NCI-H128 (cell line): ENCODE measurements at regions not wholly inside any gene's neighbourhood (a gene's known extent, or its start where the extent isn't known, plus 50 kb on each side); places are given as distances from the start of the nearest gene placed in this dataset.
"Not testable (repeated sequence)": the region's sequence is repeated elsewhere in the genome, so short reads cannot be mapped to it uniquely, and the experiment has no call there.

Experiments
- DNase-seq: peaks from one replicate; lab custom pipeline; 2025; ENCODE audit not compliant: unreplicated experiment; lab: John Stamatoyannopoulos, UW

DNA sequence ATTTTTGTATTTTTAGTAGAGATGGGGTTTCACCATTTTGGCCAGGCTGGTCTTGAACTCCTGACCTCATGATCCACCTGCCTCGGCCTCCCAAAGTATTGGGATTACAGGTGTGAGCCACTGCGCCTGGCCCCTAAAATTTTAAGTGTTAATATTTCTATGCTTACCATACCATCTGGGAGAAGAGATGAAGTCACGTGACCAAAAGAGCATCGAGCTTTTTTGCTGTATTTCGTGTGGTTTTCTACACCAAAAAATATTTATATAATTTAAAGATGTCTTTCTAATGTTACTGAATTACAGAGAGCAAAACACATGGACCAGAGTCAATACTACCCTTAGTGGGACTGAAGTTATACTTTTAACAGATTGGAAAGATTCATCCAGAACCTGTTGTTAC lies 400.9 kb downstream of the SOCS6 start:
- not testable (repeated sequence) for DNase-seq

DNA sequence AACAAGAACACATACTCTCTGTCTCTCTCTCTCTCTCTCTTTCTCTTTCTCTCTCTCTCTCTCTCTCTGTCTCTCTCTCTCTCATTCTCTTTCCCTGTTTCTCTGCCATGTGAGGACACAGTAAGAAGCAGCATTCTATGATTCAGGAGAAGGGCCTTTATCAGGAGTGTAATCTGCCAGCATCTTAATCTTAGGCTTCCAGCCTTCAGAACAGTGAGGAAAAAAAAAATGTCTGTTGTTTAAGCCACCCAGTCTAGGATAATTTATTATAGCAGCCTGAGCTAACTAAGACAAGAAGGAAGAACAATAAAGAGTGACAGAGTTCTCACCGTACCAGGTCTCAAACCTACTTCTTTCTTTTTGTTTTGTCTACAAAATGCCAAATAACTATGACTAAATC lies 399.4 kb downstream of the SOCS6 start:
- no peak for DNase-seq

DNA sequence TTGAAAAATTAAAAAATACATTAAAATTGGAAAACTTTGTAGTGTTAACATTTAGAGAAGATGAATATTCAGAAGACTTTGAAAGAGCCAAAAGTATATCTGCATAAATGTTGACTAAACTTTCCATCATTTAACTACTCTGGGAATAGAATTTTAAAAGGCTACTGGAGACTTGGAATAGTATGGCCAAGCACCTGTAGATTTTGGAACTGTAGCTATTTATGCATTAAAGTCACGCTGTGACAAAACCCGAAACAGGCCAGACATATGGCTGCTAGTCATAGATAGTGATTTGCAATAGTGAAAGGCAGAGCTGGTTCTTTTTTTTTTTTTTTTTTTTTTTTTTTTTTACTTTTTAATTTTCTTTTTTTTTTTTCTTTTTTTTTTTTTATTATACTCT lies 396.0 kb downstream of the SOCS6 start:
- no peak for DNase-seq

DNA sequence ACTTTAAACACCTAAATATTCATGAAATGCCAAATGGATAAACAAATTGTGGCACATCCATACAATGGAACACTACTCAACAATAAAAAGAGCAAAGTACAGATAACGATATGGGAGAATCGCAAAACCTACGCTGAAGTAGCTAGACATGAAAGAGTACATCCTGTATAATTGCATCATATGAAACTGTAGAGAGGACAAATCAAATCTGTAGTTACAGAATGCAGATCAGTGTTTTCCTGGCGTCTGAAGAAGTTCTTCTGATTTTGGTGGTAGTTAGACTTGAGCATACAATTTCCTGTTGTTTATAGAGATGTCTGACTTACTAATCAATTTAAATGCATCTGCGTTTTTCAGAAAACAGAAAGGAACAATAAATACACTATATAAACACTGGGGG lies 394.4 kb downstream of the SOCS6 start:
- DNase-seq = no peak

DNA sequence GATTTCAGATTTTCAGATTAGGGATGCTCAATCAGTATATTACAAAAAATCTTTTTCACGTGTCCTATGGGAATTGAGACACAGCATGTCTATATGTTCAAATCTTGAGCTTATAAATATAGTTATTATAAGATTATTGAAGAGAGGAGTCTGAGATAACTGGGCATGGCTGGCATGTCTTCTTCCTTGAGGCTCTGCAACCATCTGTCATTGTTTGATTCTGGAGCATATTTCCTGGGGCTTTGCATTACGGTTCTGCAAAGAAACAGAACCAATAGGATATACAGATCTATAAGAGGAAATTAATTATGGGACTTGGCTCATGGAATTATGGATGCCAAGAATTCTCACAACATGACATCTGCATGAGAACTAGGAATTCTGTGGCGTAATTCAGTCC lies 386.1 kb downstream of the SOCS6 start:
- no peak for DNase-seq

DNA sequence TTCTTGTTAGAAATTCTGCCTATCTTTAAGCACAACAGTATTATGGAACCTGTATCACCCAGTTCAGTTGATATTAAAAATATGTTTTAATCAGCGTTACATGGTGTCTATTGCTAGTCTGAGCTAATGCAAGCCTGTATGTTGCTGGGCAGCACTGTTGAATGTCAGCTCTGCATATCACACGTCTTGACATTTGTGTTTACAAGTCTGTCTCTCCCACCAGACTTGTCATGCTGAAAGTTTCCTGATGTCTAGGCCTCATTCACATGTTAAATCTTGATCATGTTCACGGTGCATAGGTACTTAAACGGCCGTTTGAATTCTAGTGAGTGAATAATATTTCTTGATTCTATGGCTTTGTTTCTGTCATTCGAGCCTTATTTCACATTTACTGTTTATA lies 385.0 kb downstream of the SOCS6 start:
- DNase-seq = no peak

DNA sequence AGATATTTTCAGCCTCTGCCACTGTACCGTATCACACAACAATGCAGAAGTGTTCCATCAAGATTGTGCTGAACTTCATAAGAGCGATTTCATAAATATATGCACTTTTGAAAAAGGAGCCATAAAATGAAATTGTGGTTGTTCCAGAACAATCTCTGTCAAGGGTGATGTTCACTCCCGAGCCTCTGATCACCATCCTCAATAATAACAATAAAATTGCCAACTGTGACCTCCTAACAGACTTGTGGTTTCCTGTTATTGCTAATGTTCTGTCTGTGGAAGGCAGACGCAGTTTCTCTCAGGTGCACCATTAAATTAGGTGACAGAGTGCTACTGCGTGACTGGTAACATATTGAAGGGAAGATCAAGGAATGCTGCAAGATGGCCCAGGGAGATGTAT lies 383.7 kb downstream of the SOCS6 start:
- DNase-seq = no peak

DNA sequence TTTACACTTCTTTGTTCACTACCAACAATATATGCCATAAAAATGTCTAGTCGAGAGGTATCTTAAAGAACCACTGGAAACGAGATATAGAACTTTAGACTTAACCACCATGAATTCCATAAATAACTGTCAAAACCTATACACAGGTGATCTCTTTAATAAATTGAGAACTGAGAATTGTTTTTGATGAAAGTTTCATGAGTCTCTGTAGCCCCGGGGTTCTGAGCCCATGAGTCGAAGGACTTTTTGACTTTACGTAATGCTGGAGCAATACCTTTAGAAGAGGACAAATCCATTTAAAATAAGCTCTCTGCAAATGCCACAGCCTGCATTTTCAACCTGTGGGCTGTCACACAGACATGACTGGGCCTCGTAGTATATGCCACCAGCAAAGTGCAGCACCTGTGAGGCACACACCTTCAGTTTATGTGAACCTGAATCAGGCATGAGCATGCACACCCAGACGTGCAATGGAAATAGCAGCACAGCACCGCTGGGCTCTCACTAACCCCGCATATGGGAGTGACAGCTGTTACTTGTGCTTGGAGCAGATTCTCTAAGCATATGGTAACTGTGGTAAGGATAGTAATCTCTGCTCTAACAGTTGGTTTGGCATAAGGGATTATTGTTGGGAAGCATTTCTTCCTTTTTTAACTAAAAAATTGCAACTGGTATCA lies 383.2 kb downstream of the SOCS6 start:
- DNase-seq = no peak

DNA sequence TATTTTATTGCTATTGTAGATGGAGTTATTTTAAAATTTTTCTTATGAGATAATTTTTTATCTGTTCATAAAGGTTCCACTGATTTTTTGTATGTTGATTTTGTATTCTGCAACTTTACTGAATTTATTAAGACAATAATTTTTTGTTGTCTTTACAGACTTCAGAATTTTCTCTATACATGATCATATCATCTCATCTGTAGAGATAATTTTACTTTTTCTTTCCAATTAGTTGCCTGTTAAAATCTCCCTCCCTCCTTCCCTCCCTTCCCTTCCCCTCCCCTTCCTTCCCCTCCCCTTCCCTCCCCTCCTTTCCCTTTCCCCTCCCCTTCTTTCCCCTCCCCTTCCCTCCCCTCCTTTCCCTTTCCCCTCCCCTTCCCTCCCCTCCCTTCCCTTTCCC lies 378.1 kb downstream of the SOCS6 start:
- no peak for DNase-seq

DNA sequence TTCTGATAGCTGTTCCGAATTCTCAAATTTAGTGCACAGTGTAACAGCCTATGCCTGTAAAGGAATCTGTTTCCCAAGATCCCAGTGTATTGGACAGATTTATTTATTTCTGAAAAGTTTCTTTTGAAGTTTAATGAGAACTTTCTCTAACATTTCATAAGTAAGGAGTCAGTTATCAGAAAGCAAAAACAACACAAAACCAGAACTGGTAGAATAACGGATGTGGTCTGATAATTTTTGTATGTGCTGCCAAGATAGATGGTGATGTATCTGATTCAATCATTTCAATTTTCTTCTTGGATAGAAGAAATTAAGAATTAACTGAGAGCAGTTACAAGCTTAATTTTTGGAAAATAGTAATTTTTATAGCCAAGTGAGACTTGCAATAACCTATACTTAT lies 374.3 kb downstream of the SOCS6 start:
- DNase-seq = no peak

DNA sequence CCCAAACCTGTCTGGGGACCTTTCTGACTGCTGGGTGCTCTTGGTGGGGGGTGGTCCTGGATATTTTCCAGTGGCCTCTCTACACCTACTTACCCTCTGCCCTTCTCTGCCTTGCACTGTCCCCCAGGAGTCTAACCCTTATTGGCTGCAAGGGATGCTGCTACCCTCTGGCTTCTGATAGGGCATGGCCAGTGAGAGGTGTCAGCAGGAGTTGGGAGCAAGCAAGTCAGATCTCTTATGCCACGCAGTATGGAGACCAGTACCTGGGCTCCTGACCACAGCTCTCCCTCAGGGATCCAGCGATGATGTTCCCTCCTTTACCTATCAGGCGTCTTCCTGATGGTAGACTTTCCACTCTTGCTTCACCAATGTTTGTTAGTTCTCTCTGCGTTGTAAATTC lies 373.7 kb downstream of the SOCS6 start:
- DNase-seq = no peak

DNA sequence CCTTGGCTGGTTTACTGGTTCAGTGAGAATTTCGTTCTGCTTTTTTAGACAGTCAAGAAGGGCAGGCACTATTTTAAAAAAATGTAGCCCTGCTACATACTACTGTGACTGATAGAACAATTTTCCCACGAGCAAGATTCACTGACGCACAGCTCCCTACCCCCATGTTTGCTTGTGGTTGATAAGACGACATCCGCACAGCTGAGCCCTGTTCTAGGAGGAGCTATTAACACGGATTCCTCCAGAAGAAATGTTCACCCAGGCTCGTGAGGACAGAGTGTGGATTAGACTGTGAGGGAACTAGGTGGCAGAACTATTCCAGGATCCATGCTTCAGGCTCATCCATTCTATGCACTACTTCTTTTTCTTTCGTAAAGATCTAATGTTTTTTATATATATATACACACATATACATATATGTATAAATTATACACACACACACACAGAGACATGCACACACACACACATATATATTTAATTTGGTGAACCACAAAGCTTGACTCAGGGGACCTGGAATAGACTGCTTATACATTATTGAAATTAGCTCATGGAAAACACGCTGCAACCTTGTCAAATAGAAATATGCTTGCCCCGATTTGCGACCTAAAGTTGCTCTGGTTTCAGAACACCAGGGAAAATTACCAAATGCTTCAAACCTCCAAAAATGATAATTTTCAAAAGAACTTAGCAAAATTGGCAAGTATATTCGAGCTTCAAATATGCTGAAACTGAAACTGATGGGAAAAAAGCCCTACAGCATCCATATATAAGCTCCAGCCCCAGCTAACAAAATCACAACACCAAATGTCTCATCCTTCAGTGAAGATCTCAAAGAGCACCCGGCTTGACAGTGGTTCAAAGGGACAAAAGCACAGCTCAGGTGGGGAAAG lies 370.4 kb downstream of the SOCS6 start:
- DNase-seq = no peak

DNA sequence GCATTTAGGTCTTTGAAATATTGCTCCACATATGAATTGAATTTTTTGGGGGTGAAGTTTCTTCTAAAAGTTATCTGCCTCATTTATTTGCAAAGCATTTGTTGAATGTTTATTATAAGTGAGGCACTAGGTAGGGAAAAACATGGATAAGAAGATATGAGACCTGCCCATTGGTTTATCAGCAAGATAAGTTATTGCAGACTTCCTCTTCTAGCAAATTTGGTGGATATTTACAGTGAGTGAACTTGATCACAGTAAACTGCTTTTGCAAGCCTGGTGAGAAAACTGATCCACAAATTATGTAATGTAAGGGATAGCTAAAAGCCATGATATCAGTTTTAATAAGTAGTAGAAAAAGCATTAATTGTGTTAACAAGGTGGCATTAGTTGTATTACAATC lies 364.8 kb downstream of the SOCS6 start:
- DNase-seq = no peak

DNA sequence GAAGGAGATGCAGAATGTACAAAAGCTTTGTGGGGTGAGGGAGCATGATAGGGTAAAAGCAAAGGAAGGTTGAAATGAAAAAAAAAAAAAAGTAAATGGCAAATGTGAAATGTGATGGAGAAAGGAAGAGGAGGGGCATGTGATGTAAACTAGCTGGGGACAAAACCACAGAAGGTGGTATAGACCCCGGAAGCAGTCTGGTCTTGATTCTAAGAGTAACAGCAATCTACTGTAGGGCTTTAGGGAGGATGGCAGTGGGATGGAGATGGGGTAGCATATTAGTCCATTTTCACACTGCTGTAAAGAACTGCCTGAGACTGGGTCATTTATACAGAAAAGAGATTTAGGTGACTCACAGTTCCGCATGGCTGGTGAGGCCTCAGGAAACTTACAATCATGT lies 362.0 kb downstream of the SOCS6 start:
- DNase-seq = no peak

DNA sequence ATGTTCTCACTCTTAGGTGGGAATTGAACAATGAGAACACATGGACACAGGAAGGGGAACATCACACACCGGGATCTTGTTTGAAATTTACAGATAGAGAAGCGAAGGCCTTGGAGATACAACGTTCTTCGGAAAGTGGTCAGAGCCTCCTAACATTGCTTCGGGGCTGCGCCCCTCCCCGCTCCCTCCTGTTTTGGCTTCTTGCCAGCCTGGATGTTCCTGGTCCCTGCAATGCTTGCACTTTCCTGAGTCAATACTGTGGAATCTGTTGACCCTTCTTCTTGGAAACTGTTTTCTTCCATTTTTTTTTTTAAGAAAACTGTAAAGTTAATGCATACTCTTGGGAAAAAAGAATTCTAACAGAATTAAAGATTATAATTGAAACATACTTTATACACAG lies 360.8 kb downstream of the SOCS6 start:
- no peak for DNase-seq

DNA sequence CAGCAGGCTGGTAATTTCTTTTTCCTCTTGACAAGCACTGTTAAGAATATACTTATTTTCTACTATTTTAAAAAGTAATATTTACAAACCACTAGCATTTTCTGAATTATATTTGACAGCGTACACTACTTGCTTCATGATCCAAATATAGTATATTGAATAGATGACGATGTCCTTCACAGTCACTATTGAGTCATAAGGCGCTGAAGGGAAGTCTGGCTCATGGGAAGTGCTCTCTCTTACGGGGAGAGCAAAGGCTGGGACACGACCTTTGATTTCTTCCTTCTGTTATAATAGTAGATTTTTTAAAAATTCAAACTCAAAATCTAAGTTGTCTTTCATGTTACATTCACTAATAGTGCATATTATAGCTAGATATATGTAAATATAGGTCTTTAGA lies 357.1 kb downstream of the SOCS6 start:
- DNase-seq = no peak

DNA sequence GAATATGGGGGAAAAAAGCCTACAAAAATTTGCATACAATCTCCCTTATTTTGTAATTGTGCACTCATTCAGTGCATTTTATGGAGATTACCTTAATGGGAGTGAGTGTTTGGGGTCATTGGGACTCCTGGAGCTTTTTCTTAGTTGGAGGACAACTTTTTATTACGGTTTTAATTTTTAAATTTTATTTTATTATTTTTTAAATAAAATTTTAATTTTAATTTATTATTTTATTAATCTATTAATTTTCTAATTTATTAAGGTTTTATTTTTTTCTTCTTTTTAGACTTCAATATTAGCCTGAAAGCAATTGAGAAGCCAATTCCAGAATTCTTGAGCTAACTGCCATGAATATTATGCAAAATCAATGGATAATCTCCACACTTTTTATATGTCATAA lies 355.0 kb downstream of the SOCS6 start:
- DNase-seq = no peak

DNA sequence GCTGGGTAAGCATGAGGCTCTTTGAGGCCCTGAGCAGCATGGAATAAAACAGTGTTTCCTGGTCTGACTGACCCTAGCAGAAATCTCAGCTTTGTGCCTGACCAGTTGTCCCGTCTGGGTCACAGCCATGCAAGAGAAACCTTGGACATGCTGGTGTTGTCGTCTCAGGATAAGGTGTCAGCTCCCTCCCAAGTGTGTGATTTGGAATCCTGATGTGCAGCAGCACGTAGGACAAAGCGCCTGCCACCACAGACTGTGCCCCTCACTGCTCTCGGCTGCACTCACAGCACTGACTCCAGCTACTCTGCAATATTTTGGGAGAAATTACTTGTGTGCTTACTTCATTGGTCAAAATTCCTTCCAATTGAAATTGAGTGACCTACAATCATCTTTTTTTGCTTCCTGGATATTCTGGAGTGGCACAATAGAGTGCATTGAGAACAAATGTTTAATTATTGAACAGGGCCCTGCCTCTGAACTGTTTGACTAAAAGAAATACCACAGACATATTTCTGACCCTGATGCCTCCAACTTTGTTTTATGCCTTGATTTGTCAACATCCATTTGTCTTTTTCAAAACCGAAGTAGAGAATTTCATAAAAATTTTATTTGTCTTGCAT lies 352.4 kb downstream of the SOCS6 start:
- DNase-seq = no peak

DNA sequence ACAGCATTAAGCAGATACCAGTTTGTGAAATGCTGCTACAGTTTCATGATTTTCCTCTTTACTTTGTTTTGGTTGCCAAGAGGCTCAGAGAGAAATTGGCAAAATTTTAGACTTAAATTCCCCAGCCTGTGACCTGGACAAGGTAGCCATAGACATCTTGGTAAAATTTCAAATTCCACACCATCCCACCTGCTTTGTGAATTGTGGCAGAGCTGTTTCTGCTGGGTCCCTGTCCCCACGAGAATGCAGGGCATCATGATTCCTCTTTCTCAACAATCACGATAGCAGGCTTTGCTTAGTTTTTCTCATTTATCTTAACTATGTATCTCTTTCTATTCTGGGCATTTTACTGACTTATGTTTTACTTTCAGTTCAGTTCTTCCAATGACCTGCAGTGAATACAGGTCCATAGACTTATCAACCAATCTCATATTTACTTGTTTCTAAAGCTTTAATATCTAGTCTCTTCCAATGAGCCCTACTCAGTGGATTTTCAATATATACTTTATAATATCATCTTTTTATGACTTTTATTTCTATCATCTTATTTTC lies 351.6 kb downstream of the SOCS6 start:
- DNase-seq = no peak

DNA sequence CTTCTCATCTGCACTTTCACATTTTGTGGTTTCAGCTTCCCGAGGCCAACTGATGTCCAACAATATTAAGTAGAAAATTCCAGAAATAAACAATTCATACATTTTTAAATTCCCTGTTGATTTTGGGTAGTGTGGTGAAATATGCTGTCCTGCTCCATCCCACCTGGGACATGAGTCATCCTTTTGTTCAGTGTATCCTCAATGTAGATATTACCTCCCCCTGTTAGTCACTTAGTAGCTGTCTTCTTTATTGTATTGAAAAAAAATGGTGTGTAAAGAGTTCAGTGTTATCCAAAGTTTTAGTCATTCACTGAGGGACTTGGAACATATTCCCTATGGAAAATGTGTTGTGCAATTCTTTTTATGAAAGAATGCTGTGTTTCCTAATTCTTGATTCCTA lies 348.1 kb downstream of the SOCS6 start:
- no peak for DNase-seq

DNA sequence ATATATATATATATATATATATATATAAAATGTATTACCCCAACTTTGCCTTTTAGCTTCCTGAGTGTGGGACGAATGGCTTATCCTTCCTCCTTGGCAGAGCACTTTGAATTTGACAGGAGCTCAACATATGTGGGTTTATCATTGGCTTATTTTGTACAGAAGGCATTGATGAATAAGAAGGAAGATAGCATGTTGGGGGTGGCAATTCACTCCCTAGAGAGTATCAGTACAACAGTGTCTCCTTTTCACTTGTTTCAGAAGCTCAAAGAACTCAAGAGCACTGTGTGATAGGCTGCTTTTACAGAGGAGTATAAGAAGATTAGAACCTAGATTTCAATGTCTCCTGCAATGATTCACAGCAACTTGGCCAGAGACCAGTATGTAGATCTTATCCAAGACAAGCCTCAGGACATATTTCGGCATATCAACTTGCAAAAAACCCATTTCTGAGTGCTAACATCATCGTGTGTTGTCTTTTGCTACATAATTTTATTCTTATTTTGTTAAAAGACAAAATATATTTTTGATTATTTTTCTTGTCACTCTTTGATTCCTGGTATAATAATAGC lies 345.8 kb downstream of the SOCS6 start:
- DNase-seq = no peak
